AG10803 (cell line): ENCODE measurements at regions not wholly inside any gene's neighbourhood (a gene's known extent, or its start where the extent isn't known, plus 50 kb on each side); places are given as distances from the start of the nearest gene placed in this dataset.

Source experiments
- DNase-seq: peaks from one replicate; pipeline ENCODE4 v3.0.0; 2010; ENCODE audit warnings: low read depth
- H3K4me3 ChIP-seq: 2 replicates; pipeline ENCODE4 v1.5.1; 2011; ENCODE audit warnings: mild to moderate bottlenecking, low read length, control low read depth
- TF ChIP-seq, protein P1 (sequence below): conservative IDR thresholded peaks from 2 replicates; pipeline ENCODE4 v1.5.1; 2011; ENCODE audit warnings: mild to moderate bottlenecking, low read length, control low read depth, inconsistent platforms

DNA sequence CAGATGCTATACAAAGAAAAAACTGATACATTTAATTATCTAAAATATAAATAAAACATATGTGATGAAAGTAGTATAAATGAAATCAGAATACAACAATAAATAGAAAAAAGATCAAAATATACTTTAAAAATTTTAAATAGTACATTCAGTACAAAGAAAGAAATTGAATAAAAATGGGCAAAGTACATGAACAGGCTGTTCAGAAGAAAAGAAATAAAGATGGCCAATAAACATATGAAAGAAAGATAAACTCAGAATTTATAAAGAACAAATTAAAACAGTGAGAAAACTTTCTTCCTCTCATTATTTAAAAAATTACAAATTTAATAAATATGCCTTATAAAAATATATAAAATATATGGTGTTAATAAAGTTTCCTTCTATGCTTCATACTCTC lies 50.5 kb upstream of the AMOTL1 start:
- TF ChIP-seq, protein P1, sequence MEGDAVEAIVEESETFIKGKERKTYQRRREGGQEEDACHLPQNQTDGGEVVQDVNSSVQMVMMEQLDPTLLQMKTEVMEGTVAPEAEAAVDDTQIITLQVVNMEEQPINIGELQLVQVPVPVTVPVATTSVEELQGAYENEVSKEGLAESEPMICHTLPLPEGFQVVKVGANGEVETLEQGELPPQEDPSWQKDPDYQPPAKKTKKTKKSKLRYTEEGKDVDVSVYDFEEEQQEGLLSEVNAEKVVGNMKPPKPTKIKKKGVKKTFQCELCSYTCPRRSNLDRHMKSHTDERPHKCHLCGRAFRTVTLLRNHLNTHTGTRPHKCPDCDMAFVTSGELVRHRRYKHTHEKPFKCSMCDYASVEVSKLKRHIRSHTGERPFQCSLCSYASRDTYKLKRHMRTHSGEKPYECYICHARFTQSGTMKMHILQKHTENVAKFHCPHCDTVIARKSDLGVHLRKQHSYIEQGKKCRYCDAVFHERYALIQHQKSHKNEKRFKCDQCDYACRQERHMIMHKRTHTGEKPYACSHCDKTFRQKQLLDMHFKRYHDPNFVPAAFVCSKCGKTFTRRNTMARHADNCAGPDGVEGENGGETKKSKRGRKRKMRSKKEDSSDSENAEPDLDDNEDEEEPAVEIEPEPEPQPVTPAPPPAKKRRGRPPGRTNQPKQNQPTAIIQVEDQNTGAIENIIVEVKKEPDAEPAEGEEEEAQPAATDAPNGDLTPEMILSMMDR = no peak
- no peak for DNase-seq

More for the DNA sequence above, 50.5 kb upstream of the AMOTL1 start:
- H3K4me3 ChIP-seq = no peak overlapping the region
